K562 (cell line): ENCODE measurements at regions not wholly inside any gene's neighbourhood (a gene's known extent, or its start where the extent isn't known, plus 50 kb on each side); places are given as distances from the start of the nearest gene placed in this dataset.

Experiments used
- ATAC-seq: fragments of 200-7000 bp; cut with Tn5 transposase; 3 replicates; pipeline ENCODE4 v1.9.1; 2020; ENCODE audit warnings: moderate library complexity
- BruUV-seq: library from RNA; stranded (reverse); fragments of 400-500 nt; replicated peaks from 2 replicates; lab custom pipeline; 2021; lab: Mats Ljungman, UMichigan
- CTCF ChIA-PET: fragments of 300-600 bp; formaldehyde crosslinking; extraction: SDS; loops from one replicate; lab custom pipeline; 2021; ENCODE audit warnings: low intra/inter-chr PET ratio; lab: Yijun Ruan, JAX
- POLR2A ChIA-PET: fragments of 300-600, 350-650 bp; sonication (Branson Sonifier 250); formaldehyde crosslinking; extraction: SDS; loops from one replicate; lab custom pipeline; 2021; ENCODE audit warnings: antibody characterized with exemption, inconsistent platforms; lab: Yijun Ruan, JAX
- DNase-seq, 4 experiments: peaks; one replicate each; pipeline versions ENCODE4 v3.0.0 to v3.0.0-alpha.2; 2011 to 2018; ENCODE audit warnings: low spot score in 3 of 4, mixed read lengths in 3 of 4; ENCODE audit errors: extremely low read depth in 1 of 4
- FAIRE-seq: peaks from 2 replicates; lab custom pipeline; 2011; peaks lifted over from hg19 to GRCh38; lab: Jason Lieb, UNC
- H2AFZ ChIP-seq: 2 replicates; pipeline ENCODE4 v1.6.0; 2011; ENCODE audit warnings: low read depth, low read length, control low read depth, inconsistent platforms
- H3K27ac ChIP-seq: fragments of 200-600 bp; 3 replicates; pipeline ENCODE4 v1.8.0; 2011; ENCODE audit warnings: low read depth, mild to moderate bottlenecking, control low read depth, inconsistent platforms, low read length, moderate library complexity, mixed read lengths; ENCODE audit errors: extremely low read depth
- H3K27me3 ChIP-seq, 2 experiments: fragments of 300-600 bp in 1 of 2; 2 replicates in 1 of 2; 3 replicates in 1 of 2; pipeline versions ENCODE4 v1.6.0 to v1.8.0; 2011; ENCODE audit warnings: inconsistent platforms in 2 of 2, low read length in 2 of 2, mild to moderate bottlenecking in 1 of 2, mixed read lengths in 1 of 2, moderate library complexity in 1 of 2; ENCODE audit not compliant: control insufficient read depth in 2 of 2, insufficient read depth in 2 of 2
- H3K36me3 ChIP-seq: fragments of 300-600 bp; 3 replicates; pipeline ENCODE4 v1.8.0; 2011; ENCODE audit warnings: mild to moderate bottlenecking, low read length, inconsistent platforms; ENCODE audit not compliant: control insufficient read depth, insufficient read depth
- H3K4me1 ChIP-seq, 2 experiments: fragments of 200-600 bp in 1 of 2; replicated peaks in 1 of 2; 2 replicates in 1 of 2; 3 replicates in 1 of 2; pipeline versions ENCODE4 v1.5.1 to v1.8.0; 2011; ENCODE audit warnings: inconsistent platforms in 2 of 2, low read length in 2 of 2, mild to moderate bottlenecking in 1 of 2, mixed read lengths in 1 of 2, moderate library complexity in 1 of 2; ENCODE audit not compliant: control insufficient read depth in 2 of 2, insufficient read depth in 2 of 2
- H3K4me2 ChIP-seq: 2 replicates; pipeline ENCODE4 v1.6.1; 2011; ENCODE audit warnings: low read length, control low read depth, inconsistent platforms, mixed read lengths; ENCODE audit not compliant: insufficient read depth
- H3K4me3 ChIP-seq: fragments of 200-600 bp; sonication (generic), shearing (Covaris generic); 2 replicates; pipeline ENCODE4 v1.5.1; 2016; ENCODE audit warnings: control low read depth, inconsistent platforms
- H3K79me2 ChIP-seq: fragments of 200-600 bp; 3 replicates; pipeline ENCODE4 v1.8.0; 2011; ENCODE audit warnings: low read length, inconsistent platforms; ENCODE audit not compliant: control insufficient read depth, insufficient read depth
- H3K9ac ChIP-seq, 2 experiments: 2 replicates each; pipeline versions ENCODE4 v1.6.0 to v1.6.1; 2011; ENCODE audit warnings: low read depth in 2 of 2, low read length in 2 of 2, control low read depth in 1 of 2, inconsistent platforms in 1 of 2, mild to moderate bottlenecking in 1 of 2, mixed read lengths in 1 of 2; ENCODE audit not compliant: insufficient read depth in 1 of 2
- H3K9me1 ChIP-seq: one replicate; pipeline ENCODE4 v1.6.0; 2011; ENCODE audit warnings: inconsistent platforms, mild to moderate bottlenecking, low read length, moderate library complexity; ENCODE audit not compliant: control insufficient read depth, insufficient read depth
- H3K9me3 ChIP-seq: replicated peaks from 2 replicates; pipeline ENCODE4 v1.5.1; 2011; ENCODE audit warnings: low read depth, low read length, inconsistent platforms; ENCODE audit not compliant: control insufficient read depth, insufficient read depth
- H4K20me1 ChIP-seq: replicated peaks from 2 replicates; pipeline ENCODE4 v1.6.1; 2011; ENCODE audit warnings: low read length, inconsistent platforms, mixed read lengths; ENCODE audit not compliant: control insufficient read depth, insufficient read depth
- BCL6 ChIP-seq: fragments of 250-450 bp; sonication (Bioruptor Pico); IDR thresholded peaks from 2 replicates; pipeline ENCODE4 v1.4.0; 2020
- BRCA1 ChIP-seq, 2 experiments: fragments of 450-650 bp in 1 of 2; sonication (generic) in 1 of 2; formaldehyde crosslinking in 1 of 2; IDR thresholded peaks; 2 replicates each; pipeline versions ENCODE4 v1.5.0 to v1.6.1; 2017 to 2020; ENCODE audit warnings: mild to moderate bottlenecking in 1 of 2, missing genetic modification reagents in 1 of 2
- CHCHD3 ChIP-seq: fragments of 250-450 bp; sonication (Bioruptor Pico); IDR thresholded peaks from 2 replicates; pipeline ENCODE4 v2.1.2; 2022; ENCODE audit warnings: mild to moderate bottlenecking
- CTCF ChIP-seq, 3 experiments: IDR thresholded peaks in 2 of 3; conservative IDR thresholded peaks in 1 of 3; 2 replicates each; pipeline ENCODE4 v1.5.1; 2011 to 2012; ENCODE audit warnings: low read length in 3 of 3, mild to moderate bottlenecking in 3 of 3, control low read depth in 2 of 3, improper control_type of control experiment in 1 of 3, inconsistent platforms in 1 of 3, low read depth in 1 of 3, mixed read lengths in 1 of 3, moderate library complexity in 1 of 3; ENCODE audit not compliant: insufficient read depth in 2 of 3
- ETV5 ChIP-seq: sonication (generic); formaldehyde crosslinking; IDR thresholded peaks from 2 replicates; pipeline ENCODE4 v1.4.0; 2020; ENCODE audit warnings: low read depth, mild to moderate bottlenecking, missing genetic modification reagents
- FOSL1 ChIP-seq: fragments of 200-800 bp; sonication (Bioruptor generic); conservative IDR thresholded peaks from 2 replicates; pipeline ENCODE4 v1.6.1; 2016; ENCODE audit warnings: missing genetic modification characterization, missing compliant biosample characterization
- HNRNPLL ChIP-seq: fragments of 200-400 bp; formaldehyde crosslinking; IDR thresholded peaks from 2 replicates; pipeline ENCODE4 v1.6.1; 2017; ENCODE audit warnings: low read length, low read depth, mild to moderate bottlenecking; ENCODE audit not compliant: poor library complexity, severe bottlenecking
- KAT2B ChIP-seq: IDR thresholded peaks from one replicate; pipeline ENCODE4 v1.6.1; 2012; ENCODE audit warnings: low read depth, mild to moderate bottlenecking, control low read depth, inconsistent platforms, low read length, moderate library complexity
- MECOM ChIP-seq: fragments of 250-450 bp; sonication (Bioruptor Pico); IDR thresholded peaks from 2 replicates; pipeline ENCODE4 v1.8.0; 2022; ENCODE audit warnings: inconsistent platforms
- RFX5 ChIP-seq: IDR thresholded peaks from 2 replicates; pipeline ENCODE4 v1.6.1; 2011; ENCODE audit warnings: low read depth, mild to moderate bottlenecking, improper control_type of control experiment, low read length
- RNF2 ChIP-seq: sonication (generic); IDR thresholded peaks from 2 replicates; pipeline ENCODE4 v1.6.1; 2016
- SMAD3 ChIP-seq: fragments of 450-650 bp; formaldehyde crosslinking; conservative IDR thresholded peaks from 2 replicates; pipeline ENCODE4 v1.4.0; 2020; ENCODE audit warnings: mild to moderate bottlenecking
- THAP7 ChIP-seq: fragments of 250-450 bp; sonication (Bioruptor Pico); IDR thresholded peaks from 2 replicates; pipeline ENCODE4 v1.5.0; 2021
- THRB ChIP-seq: fragments of 450-650 bp; formaldehyde crosslinking; conservative IDR thresholded peaks from 2 replicates; pipeline ENCODE4 v1.4.0; 2022; ENCODE audit warnings: mild to moderate bottlenecking, missing genetic modification characterization
- WGBS: fragments of 100-300 bp; shearing (Covaris generic); methylation state at CpG from one replicate; pipeline ENCODE4 v1.1.6; 2016; ENCODE audit warnings: low coverage, mixed read lengths; ENCODE audit not compliant: insufficient coverage; ENCODE audit errors: missing lambda C conversion rate; 5-methylcytosine and 5-hydroxymethylcytosine counted together
- in situ Hi-C: fragments of 300-500 bp; cut with MboI; formaldehyde crosslinking; loops from 4 replicates; pipeline ENCODE4 v1.15.0; 2018; ENCODE audit warnings: inconsistent platforms, mixed read lengths
- intact Hi-C: fragments of 100-400 bp; cut with micrococcal nuclease; formaldehyde crosslinking; loops from 2 replicates; pipeline ENCODE4 v1.14.2; 2022
- TF ChIP-seq, protein P1 (sequence below): fragments of 200-800 bp; sonication (Bioruptor generic); IDR thresholded peaks from 2 replicates; pipeline ENCODE4 v1.6.1; 2017; ENCODE audit warnings: missing genetic modification characterization, missing compliant biosample characterization

DNA sequence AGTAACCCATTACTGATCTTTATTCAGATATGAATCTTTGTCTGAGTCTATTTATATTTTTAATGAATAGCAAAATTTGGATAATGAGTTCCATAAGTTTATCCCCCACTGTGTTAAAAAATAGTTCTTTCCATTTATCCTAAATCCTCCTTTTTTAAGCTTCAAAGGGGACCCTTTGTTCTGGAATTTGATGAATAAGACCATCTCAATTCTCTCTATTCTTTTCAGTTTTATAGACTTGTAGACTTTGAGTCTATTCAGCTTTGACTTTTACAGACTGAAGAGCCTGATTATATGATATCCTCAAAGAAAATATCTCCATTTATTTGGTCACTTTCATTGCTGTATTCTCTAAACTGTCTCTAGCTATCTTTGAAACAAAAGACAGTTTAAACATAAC lies 2146.1 kb upstream of the CELF4 start (continued):
- TF ChIP-seq BRCA1 (IDR thresholded peaks at IDR 0.05) (no peak), BRCA1 (CRISPR knock-in tag; IDR thresholded peaks at IDR 0.05) (no peak), KAT2B (no peak), RFX5 (no peak), BCL6 (CRISPR knock-in tag) (no peak), ETV5 (no peak), THAP7 (no peak), RNF2 (no peak)
- TF ChIP-seq, protein P1, sequence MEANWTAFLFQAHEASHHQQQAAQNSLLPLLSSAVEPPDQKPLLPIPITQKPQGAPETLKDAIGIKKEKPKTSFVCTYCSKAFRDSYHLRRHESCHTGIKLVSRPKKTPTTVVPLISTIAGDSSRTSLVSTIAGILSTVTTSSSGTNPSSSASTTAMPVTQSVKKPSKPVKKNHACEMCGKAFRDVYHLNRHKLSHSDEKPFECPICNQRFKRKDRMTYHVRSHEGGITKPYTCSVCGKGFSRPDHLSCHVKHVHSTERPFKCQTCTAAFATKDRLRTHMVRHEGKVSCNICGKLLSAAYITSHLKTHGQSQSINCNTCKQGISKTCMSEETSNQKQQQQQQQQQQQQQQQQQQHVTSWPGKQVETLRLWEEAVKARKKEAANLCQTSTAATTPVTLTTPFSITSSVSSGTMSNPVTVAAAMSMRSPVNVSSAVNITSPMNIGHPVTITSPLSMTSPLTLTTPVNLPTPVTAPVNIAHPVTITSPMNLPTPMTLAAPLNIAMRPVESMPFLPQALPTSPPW (CRISPR knock-in tag) = no peak
- TF ChIP-seq, all 486 proteins: peak for 0

GRCh38 chr18:39705362-39705761 lies 2139.8 kb upstream of the CELF4 start:
- Histone ChIP-seq H3K79me2 (no peaks in the 10 kb centered on the region), H4K20me1 (no peaks in the 10 kb centered on the region), H3K27ac (no peak overlapping the region), H3K9me3 (no peaks in the 10 kb centered on the region), H3K27me3 (no peaks in the 10 kb centered on the region), H3K36me3 (no peaks in the 10 kb centered on the region), H3K4me2 (no peak overlapping the region), H3K9me1 (no peaks in the 10 kb centered on the region), H3K4me3 (no peak overlapping the region), H2AFZ (no peak overlapping the region), H3K4me1 (no peaks in the 10 kb centered on the region), H3K9ac (no peak overlapping the region)
- FAIRE-seq (no peak), ATAC-seq (no peak), DNase-seq (no peak)
- 13% methylated on average over 3 of the region's 3 CpGs for WGBS
- intact Hi-C loops (no loop called here), in situ Hi-C loops (no loop called here)
- ChIA-PET POLR2A (no interaction called here), CTCF (no interaction called here)
- TF ChIP-seq SMAD3 = no peak
- no peak for TF ChIP-seq CHCHD3 (CRISPR knock-in tag)
- no peak for TF ChIP-seq THRB
- TF ChIP-seq MECOM (CRISPR knock-in tag) = no peak
- TF ChIP-seq FOSL1 = no peak
- TF ChIP-seq CTCF (IDR thresholded peaks at IDR 0.05 in 2 of 3, conservative IDR thresholded peaks at IDR 0.05 in 1 of 3; ENCODE audit: insufficient read depth in 2 of 3, low read depth in 1 of 3, low read length in 3 of 3) = no peak
- TF ChIP-seq HNRNPLL = no peak
- no TSS peak for BruUV-seq
